LNCAP (cell line): ENCODE measurements at regions not wholly inside any gene's neighbourhood (a gene's known extent, or its start where the extent isn't known, plus 50 kb on each side); places are given as distances from the start of the nearest gene placed in this dataset.

Experiments used
- CTCF ChIP-seq: fragments of 450-650 bp; IDR thresholded peaks from 2 replicates; pipeline ENCODE4 v1.5.1; 2017; ENCODE audit warnings: mild to moderate bottlenecking

DNA sequence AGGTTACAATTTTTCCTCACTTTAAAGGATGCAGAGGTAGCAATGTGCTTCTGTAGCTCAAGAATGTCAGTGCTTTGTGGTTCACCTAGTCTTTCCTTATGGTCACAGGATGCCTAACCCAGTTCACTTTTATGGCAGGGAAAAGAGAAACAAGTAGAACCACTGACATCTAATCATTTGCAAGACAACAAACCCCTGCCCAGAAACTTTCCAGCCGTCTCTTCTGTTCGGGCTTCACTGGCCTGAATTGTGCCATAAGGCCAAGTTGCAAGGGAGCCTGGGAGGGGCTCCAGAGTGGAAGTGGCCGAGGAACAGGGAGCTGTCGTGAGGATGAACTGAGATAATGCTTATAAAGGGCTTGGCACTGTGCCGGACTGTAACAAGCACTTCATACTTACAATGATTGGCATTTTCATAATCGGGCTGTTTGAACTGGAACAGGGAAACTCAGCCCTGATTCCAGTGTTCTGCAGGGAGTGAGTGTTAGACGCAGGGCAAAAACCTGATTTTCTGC lies 212.6 kb downstream of the BCAS1 start:
- TF ChIP-seq CTCF, result no peak

- no peak for TF ChIP-seq CTCF
These were observed 213.8 kb downstream of the BCAS1 start for GRCh38 chr20:53856300-53857295.

- no peak for TF ChIP-seq CTCF
These were observed 214.7 kb downstream of the BCAS1 start for GRCh38 chr20:53855733-53856132.

- TF ChIP-seq CTCF, result no peak
These were observed 217.2 kb downstream of the BCAS1 start for GRCh38 chr20:53853111-53853713.

- no peak for TF ChIP-seq CTCF
These were observed 217.7 kb downstream of the BCAS1 start for GRCh38 chr20:53852691-53853090.

DNA sequence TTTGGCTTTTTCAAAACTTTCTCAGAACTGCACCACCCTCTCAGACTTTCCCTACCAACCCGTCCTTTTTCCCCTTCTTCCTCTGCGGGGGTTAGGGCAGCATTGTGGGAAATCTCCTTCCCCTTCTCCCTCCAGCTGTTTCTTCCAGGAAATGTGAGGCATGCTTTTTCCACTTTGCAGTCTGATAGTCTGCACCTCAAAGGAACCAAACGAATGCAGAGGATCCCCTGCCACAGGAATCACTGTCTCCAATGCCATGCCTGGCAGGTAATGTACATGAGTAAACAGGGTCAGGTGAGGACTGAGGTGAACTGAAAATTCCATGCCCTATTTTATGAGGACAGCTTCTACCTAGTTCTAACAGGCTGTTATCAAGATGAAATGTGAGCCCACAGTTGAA lies 218.4 kb downstream of the BCAS1 start:
- TF ChIP-seq CTCF, result no peak

GRCh38 chr20:53850319-53850718 lies 220.1 kb downstream of the BCAS1 start:
- no peak for TF ChIP-seq CTCF
